NCI-H2196 treated with DMSO at 0.1 percent for 48 hours (cell line): ENCODE measurements at regions not wholly inside any gene's neighbourhood (a gene's known extent, or its start where the extent isn't known, plus 50 kb on each side); places are given as distances from the start of the nearest gene placed in this dataset.
A peak's percentile ranks its signal among the peaks of the same experiment; 100 is the strongest.

Experiments used
- DNase-seq: peaks from one replicate; lab custom pipeline; 2025; ENCODE audit not compliant: unreplicated experiment; lab: John Stamatoyannopoulos, UW

- DNase-seq, result no peak
These were observed 95.5 kb upstream of the PTPN3 start for GRCh38 chr9:109593612-109594011.

DNA sequence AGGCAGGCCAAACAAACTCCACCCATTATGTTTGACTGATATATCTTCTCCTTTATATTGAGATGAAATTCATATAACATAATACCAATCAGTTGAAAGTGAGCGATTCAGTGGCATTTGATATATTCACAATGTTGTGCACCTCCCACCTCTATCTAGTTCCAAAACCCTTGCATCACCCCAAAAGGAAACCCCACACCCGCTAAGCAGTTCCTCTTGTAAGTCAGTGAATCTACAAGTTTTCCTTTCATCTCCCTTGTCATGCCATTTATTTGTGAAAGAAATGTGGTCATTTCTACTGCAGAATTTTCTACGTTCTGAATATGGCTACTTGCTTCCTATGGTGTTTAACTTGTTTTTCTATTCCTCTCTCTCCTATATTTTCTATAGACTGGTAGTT, 99.4 kb upstream of the PTPN3 start:
- DNase-seq, result no peak

DNA sequence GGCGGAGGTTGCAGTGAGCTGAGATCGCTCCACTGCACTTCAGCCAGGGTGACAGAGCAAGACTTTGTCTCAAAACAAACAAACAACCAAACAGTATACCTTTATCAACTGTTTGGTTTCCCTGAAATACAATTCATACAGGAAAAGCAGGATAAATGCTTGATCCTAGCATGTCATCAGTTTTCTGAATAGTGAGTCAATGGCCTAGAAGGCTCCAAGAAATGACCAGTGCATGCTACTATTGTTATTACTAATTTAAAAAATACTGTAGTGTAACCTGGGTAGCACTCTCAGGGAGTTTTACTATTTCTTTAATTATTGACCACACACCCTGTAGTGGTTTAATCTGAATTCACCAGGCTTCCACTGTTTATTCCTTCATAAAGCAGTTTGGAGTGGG, 101.0 kb upstream of the PTPN3 start:
- no peak for DNase-seq

GRCh38 chr9:109599711-109600110, 101.6 kb upstream of the PTPN3 start:
- DNase-seq, result no peak

DNA sequence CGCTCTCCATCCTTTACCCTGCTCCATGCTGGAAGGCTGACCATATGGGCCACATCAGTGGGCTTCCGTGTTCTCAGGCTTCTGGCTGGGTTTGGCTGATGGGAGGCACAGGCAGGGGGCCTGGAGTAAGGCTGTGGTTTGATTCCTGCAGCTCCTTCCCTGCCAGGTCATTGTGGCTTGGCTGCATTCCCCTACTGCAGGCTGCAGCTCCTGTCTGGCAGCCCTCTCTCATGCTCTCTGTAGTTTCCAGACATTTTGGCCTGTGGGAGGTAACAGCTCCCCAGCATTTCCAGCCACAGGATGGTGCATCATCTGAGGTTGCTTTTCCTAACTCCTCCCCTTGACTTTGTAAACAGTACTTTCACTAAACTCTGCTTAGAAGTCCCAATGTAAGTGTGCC, 102.0 kb upstream of the PTPN3 start:
- no peak for DNase-seq

GRCh38 chr9:109601181-109601580, 103.1 kb upstream of the PTPN3 start:
- no peak for DNase-seq

GRCh38 chr9:109602987-109603386, 104.9 kb upstream of the PTPN3 start:
- no peak for DNase-seq

GRCh38 chr9:109604131-109604530, 106.0 kb upstream of the PTPN3 start:
- no peak for DNase-seq

DNA sequence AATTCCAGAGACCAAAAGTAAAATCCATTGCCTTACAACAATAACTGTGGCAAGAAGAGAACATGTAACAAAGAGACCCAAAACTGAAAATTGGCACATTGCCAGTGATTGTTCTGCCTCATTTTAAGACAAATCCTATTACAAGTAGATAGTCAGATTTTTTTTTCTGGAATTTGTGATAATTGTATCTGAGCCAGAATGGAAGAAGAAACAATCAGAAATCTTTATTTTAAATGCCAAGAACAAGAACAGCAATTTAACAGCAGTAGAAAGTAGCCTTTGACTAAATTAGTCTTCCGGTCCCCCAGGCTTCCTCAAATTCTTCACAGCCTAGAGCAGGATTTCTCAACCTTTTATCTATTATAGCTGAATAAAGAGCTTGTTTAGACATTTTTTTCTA, 106.7 kb upstream of the PTPN3 start:
- DNase-seq, result no peak

DNA sequence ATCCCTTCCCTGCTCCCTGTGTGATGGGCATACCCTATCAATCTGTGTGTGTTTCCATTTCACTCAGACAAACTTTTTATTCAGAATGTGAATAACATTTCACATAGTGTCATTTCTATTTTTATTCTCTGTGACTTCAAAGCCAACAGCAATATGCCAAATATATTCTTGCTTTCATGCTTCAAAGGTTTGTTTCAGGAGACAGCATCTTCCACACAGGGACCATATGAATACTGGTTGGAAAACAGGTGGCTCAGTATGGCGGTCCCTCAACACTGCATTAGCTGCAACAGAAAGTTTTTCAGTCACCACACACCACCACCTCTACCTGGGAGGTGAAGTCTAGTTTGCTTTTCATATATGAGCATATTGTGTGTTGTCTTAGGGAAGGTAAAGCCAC, 111.0 kb upstream of the PTPN3 start:
- no peak for DNase-seq

DNA sequence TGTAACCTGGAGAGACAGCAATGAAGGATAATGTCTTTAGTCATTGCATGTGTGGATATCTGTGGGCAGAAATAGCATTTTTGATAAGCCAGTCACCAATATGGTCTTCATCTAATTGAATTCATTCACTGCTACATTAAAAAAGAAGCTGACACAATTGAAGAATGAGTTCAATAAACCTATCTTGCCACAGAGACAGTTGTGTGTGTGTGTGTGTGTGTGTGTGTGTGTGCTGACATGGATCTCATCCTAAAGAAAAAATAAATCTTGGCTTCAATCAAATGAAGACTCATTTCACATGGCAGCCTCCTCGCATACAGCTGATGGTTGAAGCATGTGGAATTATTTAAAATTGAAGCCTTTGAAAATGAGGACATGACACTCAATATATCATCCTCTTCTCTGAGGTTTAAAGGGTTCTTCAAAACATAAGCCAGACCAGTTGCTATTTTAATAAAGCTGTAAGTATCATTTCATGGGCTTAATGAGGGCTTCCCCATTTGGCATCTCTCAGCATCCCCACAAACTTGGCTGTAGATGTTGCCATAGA, 118.5 kb upstream of the PTPN3 start:
- DNase-seq, result no peak

- no peak for DNase-seq
These were observed 121.2 kb upstream of the PTPN3 start for GRCh38 chr9:109619310-109619709.

DNA sequence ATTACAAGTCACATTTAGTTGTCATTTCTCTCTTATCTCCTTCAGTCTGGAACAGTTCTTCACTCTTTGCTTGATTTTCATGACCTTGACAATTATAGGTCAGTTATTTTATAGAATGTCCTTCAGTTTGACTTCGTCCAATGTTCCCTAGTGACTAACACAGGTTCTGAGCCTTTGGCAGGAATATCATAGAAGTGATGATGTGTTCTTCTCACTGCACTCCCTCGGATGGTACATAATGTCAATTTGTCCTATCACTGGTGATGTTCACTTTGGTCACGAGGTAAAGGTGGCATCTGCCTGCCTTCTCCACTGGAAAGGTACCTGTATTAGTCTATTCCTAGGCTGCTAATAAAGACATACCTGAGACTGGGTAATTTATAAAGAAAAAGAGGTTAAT, 126.0 kb upstream of the PTPN3 start:
- no peak for DNase-seq

GRCh38 chr9:109624896-109625295, 126.8 kb upstream of the PTPN3 start:
- DNase-seq, result no peak

- DNase-seq, result no peak
These were observed 128.9 kb upstream of the PTPN3 start for GRCh38 chr9:109627042-109627441.

DNA sequence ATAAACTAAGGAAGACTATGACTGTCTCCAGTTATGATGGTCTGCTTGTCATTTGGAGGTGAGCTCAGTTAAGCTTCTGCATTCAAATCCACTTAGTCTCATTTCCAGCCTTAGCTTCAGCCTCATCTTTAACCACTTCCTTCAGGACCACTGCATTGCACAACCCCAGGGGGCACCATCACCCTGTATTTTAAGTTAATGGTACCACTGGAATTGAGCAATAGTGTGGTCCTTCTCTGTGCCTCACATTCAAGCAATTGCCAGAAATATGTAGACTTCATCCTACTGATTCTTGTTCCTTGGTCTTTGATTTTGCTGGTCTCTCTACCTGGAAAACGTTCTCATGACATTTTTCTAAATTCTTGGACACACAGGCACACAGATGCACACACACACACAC, 131.5 kb upstream of the PTPN3 start:
- DNase-seq, result no peak

DNA sequence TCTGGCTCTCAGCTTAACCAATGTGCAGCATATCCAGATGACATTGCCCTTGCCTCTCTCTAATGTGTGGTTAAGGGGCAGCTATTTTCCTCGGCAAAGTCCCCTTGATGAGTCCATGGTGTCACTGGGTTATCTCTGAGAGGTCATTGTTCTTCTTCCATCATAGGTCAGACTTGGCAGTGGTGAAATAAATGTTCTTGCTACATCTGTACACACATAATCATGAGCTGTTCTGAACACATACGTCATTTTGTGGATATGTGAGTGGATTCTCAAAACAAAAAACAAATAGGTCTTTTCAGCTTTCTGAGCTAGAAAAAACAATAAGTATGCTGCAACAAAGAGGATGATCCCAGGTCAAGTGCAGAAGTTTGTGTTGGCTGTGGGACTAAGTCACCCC, 134.7 kb upstream of the PTPN3 start:
- no peak for DNase-seq

DNA sequence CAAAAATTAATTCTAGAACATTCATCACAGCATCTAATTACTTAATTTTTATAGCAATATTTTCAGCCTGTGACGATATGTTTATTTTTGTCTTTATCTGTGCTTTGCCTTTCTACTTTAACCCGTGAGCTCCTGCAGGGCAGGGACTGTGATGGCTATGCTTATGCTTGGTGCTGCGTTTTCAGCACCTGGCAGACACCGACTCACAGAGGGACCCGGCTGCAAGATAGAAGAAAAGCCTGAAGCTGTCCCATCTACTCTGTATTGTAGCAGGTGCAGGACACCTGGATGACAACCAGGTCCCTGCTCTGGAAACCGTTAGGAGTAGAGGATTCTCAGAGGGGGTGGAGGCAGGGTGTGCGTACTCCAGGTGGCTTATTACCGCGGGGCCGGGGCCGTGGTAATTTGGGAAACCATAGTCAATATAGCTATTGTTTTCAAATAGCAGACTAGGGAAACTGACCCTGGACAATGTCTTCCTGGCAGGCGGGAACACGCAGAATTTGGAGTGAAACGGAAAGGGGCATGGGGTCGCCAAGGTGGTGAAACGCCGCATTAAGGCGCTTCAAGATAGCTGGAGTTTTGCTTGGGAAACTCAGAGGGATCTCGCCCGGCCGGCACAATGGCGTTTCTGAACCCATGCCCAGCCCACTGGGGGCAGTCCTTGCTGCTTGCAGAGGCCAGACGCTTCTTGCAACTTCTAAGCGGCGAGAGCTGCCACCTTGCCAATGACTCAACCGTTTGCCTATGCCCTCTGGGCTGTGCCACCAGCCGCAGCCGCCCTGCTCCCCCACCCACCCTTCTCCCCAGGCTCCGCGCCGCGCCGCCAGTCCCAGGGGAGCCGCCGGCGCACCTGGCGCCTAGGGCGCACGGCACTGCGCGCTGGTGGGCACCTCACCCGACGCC, 140.1 kb upstream of the PALM2AKAP2 start:
- peak; percentile 21 for DNase-seq

- DNase-seq, result peak; percentile 51
These were observed 139.2 kb upstream of the PALM2AKAP2 start for GRCh38 chr9:109640580-109641371.

GRCh38 chr9:109641372-109641659, 138.7 kb upstream of the PALM2AKAP2 start:
- no peak for DNase-seq

GRCh38 chr9:109652112-109652511, 127.9 kb upstream of the PALM2AKAP2 start:
- no peak for DNase-seq

DNA sequence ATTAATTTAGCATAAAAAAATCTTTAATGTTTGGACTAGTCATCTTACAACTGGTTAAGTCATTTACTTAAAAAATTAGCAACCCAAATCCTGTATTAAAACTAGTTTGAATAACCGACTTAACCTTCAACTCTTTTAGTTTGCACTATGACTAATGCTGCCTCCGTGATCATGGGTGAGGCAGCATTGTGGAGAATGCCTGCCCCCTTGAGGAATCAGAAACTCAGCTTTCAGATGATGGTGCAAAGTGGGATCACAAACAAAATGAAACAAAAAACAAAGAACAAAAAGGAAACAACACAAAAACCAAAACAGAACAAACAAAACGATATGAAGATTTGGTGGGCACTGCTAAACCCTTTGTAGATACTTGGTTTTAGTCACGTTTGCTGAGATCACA, 127.0 kb upstream of the PALM2AKAP2 start:
- DNase-seq, result no peak
